ENCODE measurements at regions not wholly inside any gene's neighbourhood (a gene's known extent, or its start where the extent isn't known, plus 50 kb on each side); places are given as distances from the start of the nearest gene placed in this dataset.

DNA sequence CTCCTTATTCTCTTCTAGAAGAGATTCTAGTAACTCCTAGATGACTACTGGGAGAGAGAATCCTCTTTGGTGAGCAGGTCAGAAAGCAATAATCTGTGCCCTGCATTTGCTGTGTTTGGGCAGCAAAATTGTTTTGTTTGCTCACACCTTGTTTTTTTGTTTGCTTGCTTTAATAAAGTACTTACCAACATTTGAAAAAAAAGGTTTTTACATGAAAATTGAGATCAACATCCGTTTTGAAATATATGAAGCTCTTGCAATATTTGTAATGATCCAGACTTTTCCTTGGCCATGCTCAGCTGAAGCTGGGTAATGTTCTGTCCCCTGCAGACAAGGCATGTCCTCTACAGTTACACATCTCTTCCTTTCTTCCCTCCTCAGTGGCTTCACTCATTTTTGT lies 62.2 kb downstream of the DIPK2A start:
- POLR2A ChIA-PET, result interaction anchor here (1.2 kb wide), 1 partner anchor 62 kb away, joined by 3 read pairs; the partner anchor contains the start of gene DIPK2A

GRCh38 chr3:144034715-144035290 lies 63.2 kb downstream of the DIPK2A start:
- POLR2A ChIA-PET, result no interaction called here

More for the DNA sequence above, 62.2 kb downstream of the DIPK2A start:
- no peak for DNase-seq (ENCODE audit: extremely low spot score)
- no peak for TF ChIP-seq CTBP1 (IDR thresholded peaks at IDR 0.05; ENCODE audit: borderline replicate concordance)
- no peak for TF ChIP-seq ELF4 (IDR thresholded peaks at IDR 0.05)
- no peak for TF ChIP-seq LEF1 (IDR thresholded peaks at IDR 0.05; ENCODE audit: borderline replicate concordance)
- TF ChIP-seq ARNT (IDR thresholded peaks at IDR 0.05), result no peak
- no peak for TF ChIP-seq SP1 (IDR thresholded peaks at IDR 0.05)
- TF ChIP-seq ZNF384 (IDR thresholded peaks at IDR 0.05), result no peak
- TF ChIP-seq, protein P1, sequence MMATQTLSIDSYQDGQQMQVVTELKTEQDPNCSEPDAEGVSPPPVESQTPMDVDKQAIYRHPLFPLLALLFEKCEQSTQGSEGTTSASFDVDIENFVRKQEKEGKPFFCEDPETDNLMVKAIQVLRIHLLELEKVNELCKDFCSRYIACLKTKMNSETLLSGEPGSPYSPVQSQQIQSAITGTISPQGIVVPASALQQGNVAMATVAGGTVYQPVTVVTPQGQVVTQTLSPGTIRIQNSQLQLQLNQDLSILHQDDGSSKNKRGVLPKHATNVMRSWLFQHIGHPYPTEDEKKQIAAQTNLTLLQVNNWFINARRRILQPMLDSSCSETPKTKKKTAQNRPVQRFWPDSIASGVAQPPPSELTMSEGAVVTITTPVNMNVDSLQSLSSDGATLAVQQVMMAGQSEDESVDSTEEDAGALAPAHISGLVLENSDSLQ (IDR thresholded peaks at IDR 0.05), result no peak
- CTCF ChIA-PET, result no interaction called here

GRCh38 chr3:144036498-144036897 lies 64.9 kb downstream of the DIPK2A start:
- TF ChIP-seq HDGF (IDR thresholded peaks at IDR 0.05; ENCODE audit: borderline replicate concordance) (no peak), BHLHE40 (IDR thresholded peaks at IDR 0.05; ENCODE audit: borderline replicate concordance) (no peak), ELF4 (IDR thresholded peaks at IDR 0.05) (no peak), FOXA1 (IDR thresholded peaks at IDR 0.05) (no peak), CTBP1 (IDR thresholded peaks at IDR 0.05; ENCODE audit: borderline replicate concordance) (no peak), L3MBTL2 (conservative IDR thresholded peaks at IDR 0.05) (no peak), FOXM1 (IDR thresholded peaks at IDR 0.05; ENCODE audit: borderline replicate concordance) (no peak), SP1 (IDR thresholded peaks at IDR 0.05) (no peak), NFRKB (IDR thresholded peaks at IDR 0.05) (no peak), ARNT (IDR thresholded peaks at IDR 0.05) (no peak), FOXK2 (IDR thresholded peaks at IDR 0.05) (no peak), SUZ12 (IDR thresholded peaks at IDR 0.05) (no peak), TARDBP (IDR thresholded peaks at IDR 0.05) (no peak), ZNF384 (IDR thresholded peaks at IDR 0.05) (no peak), LEF1 (IDR thresholded peaks at IDR 0.05; ENCODE audit: borderline replicate concordance) (no peak)
- TF ChIP-seq, protein P1 (IDR thresholded peaks at IDR 0.05), result no peak
- CTCF ChIA-PET, result no interaction called here
- POLR2A ChIA-PET, result no interaction called here
- no peak for DNase-seq (ENCODE audit: extremely low spot score)

More at GRCh38 chr3:144034715-144035290, 63.2 kb downstream of the DIPK2A start:
- DNase-seq (ENCODE audit: extremely low spot score), result no peak
- CTCF ChIA-PET, result no interaction called here
- TF ChIP-seq FOXM1 (IDR thresholded peaks at IDR 0.05; ENCODE audit: borderline replicate concordance) (no peak), L3MBTL2 (conservative IDR thresholded peaks at IDR 0.05) (no peak), TARDBP (IDR thresholded peaks at IDR 0.05) (no peak), NFRKB (IDR thresholded peaks at IDR 0.05) (no peak), HDGF (IDR thresholded peaks at IDR 0.05; ENCODE audit: borderline replicate concordance) (no peak), ZNF384 (IDR thresholded peaks at IDR 0.05) (no peak), FOXA1 (IDR thresholded peaks at IDR 0.05) (no peak), BHLHE40 (IDR thresholded peaks at IDR 0.05; ENCODE audit: borderline replicate concordance) (no peak), ELF4 (IDR thresholded peaks at IDR 0.05) (no peak), SUZ12 (IDR thresholded peaks at IDR 0.05) (no peak), ARNT (IDR thresholded peaks at IDR 0.05) (no peak)
- TF ChIP-seq, protein P1 (IDR thresholded peaks at IDR 0.05), result no peak

GRCh38 chr3:144039661-144040060 lies 68.0 kb downstream of the DIPK2A start:
- CTCF ChIA-PET, result no interaction called here
- no peak for TF ChIP-seq ARNT (IDR thresholded peaks at IDR 0.05)
- no peak for TF ChIP-seq FOXK2 (IDR thresholded peaks at IDR 0.05)
- TF ChIP-seq FOXM1 (IDR thresholded peaks at IDR 0.05; ENCODE audit: borderline replicate concordance), result no peak
- no peak for TF ChIP-seq L3MBTL2 (conservative IDR thresholded peaks at IDR 0.05)
- TF ChIP-seq BHLHE40 (IDR thresholded peaks at IDR 0.05; ENCODE audit: borderline replicate concordance), result no peak
- POLR2A ChIA-PET, result no interaction called here
- no peak for DNase-seq (ENCODE audit: extremely low spot score)

DNA sequence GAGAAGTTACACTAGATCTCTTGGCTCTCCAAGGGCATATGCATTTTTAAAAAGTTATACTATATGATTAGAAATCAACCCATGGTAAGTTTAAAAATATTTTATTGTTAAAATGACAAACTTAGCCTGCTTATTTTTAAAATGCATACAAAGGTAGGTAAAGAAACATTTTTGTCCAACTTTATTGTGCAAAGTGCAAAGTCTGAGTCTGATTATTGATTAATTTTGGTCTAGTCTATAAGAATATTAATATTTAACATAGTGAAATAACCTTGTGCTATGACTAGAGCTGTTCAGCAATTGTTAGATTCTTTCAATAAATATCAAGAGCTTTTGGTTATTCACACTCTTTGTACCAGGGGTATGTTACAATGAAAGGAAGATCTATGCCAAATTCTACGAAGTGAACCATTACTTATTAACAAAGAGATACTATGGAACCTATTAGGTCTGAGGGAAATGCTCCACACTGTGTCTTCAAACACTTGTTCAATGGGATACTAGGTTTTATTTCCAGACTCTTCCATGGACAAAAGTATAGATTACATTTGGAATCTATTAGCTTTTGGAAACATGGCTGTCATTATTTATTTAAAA lies 70.4 kb downstream of the DIPK2A start:
- TF ChIP-seq L3MBTL2 (conservative IDR thresholded peaks at IDR 0.05), result no peak
- ChIA-PET CTCF (no interaction called here), POLR2A (no interaction called here)
- no peak for DNase-seq (ENCODE audit: extremely low spot score)

- TF ChIP-seq TARDBP (IDR thresholded peaks at IDR 0.05), result no peak
- no peak for TF ChIP-seq BHLHE40 (IDR thresholded peaks at IDR 0.05; ENCODE audit: borderline replicate concordance)
- no peak for TF ChIP-seq ELF4 (IDR thresholded peaks at IDR 0.05)
- TF ChIP-seq SUZ12 (IDR thresholded peaks at IDR 0.05), result no peak
- TF ChIP-seq FOXA1 (IDR thresholded peaks at IDR 0.05), result no peak
- TF ChIP-seq ZNF384 (IDR thresholded peaks at IDR 0.05), result no peak
- TF ChIP-seq FOXK2 (IDR thresholded peaks at IDR 0.05), result no peak
- TF ChIP-seq L3MBTL2 (conservative IDR thresholded peaks at IDR 0.05), result no peak
- TF ChIP-seq NFRKB (IDR thresholded peaks at IDR 0.05), result no peak
- no peak for TF ChIP-seq FOXM1 (IDR thresholded peaks at IDR 0.05; ENCODE audit: borderline replicate concordance)
- no peak for TF ChIP-seq ARNT (IDR thresholded peaks at IDR 0.05)
- TF ChIP-seq, protein P1 (IDR thresholded peaks at IDR 0.05), result no peak
- TF ChIP-seq LEF1 (IDR thresholded peaks at IDR 0.05; ENCODE audit: borderline replicate concordance), result no peak
- TF ChIP-seq CTBP1 (IDR thresholded peaks at IDR 0.05; ENCODE audit: borderline replicate concordance), result no peak
- DNase-seq (ENCODE audit: extremely low spot score), result no peak
- POLR2A ChIA-PET, result no interaction called here
- CTCF ChIA-PET, result no interaction called here
Measured at GRCh38 chr3:144045766-144046165, 74.1 kb downstream of the DIPK2A start.
